A549 (cell line): ENCODE measurements at regions not wholly inside any gene's neighbourhood (a gene's known extent, or its start where the extent isn't known, plus 50 kb on each side); places are given as distances from the start of the nearest gene placed in this dataset.

ENCODE experiments used
- CHD2 ChIP-seq: fragments of 150-350 bp; IDR thresholded peaks from 2 replicates; pipeline ENCODE4 v1.6.1; 2014; ENCODE audit warnings: low read length; ENCODE audit not compliant: partially characterized antibody
- FOSL2 ChIP-seq, 2 experiments: fragments of 450-650 bp in 1 of 2; fragments of >200 bp in 1 of 2; sonication (Bioruptor Twin) in 1 of 2; formaldehyde crosslinking; IDR thresholded peaks; 2 replicates each; pipeline versions ENCODE4 v1.5.0 to v1.6.1; 2016 to 2020; ENCODE audit warnings: mild to moderate bottlenecking in 1 of 2, moderate library complexity in 1 of 2
- MAFK ChIP-seq: fragments of 450-650 bp; IDR thresholded peaks from 2 replicates; pipeline ENCODE4 v1.6.1; 2014; ENCODE audit not compliant: partially characterized antibody
- TF ChIP-seq, protein P1 (sequence below): fragments of >200 bp; sonication (Bioruptor Twin); formaldehyde crosslinking; IDR thresholded peaks from 3 replicates; pipeline ENCODE4 v1.5.1; 2016
- TF ChIP-seq, protein P2 (sequence below): fragments of >200 bp; sonication (Bioruptor Twin); formaldehyde crosslinking; IDR thresholded peaks from 3 replicates; pipeline ENCODE4 v1.6.1; 2016
- TF ChIP-seq, protein P3 (sequence below): IDR thresholded peaks from 2 replicates; pipeline ENCODE4 v1.6.1; 2012

DNA sequence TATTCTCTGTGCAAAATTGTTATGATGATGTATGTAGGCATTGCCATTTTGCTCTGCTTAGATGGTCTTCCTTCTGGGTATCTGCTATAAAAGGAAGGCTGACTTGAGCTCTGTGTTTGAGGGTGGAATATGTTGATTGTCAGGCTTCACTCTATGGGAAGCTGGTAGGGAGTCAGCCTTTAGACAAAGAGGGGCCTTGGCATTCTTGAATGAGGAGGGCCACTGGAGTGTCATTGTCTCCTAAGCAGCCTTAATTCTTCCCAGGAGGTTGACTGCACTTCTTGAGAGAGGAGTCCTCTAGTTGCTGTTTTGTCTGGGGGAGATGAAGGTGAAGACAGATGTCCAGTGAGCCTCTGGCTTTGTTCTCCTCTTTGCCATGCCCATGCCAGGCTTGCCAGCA lies 266.8 kb downstream of the KCNRG start:
- TF ChIP-seq, protein P1, sequence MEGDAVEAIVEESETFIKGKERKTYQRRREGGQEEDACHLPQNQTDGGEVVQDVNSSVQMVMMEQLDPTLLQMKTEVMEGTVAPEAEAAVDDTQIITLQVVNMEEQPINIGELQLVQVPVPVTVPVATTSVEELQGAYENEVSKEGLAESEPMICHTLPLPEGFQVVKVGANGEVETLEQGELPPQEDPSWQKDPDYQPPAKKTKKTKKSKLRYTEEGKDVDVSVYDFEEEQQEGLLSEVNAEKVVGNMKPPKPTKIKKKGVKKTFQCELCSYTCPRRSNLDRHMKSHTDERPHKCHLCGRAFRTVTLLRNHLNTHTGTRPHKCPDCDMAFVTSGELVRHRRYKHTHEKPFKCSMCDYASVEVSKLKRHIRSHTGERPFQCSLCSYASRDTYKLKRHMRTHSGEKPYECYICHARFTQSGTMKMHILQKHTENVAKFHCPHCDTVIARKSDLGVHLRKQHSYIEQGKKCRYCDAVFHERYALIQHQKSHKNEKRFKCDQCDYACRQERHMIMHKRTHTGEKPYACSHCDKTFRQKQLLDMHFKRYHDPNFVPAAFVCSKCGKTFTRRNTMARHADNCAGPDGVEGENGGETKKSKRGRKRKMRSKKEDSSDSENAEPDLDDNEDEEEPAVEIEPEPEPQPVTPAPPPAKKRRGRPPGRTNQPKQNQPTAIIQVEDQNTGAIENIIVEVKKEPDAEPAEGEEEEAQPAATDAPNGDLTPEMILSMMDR, result no peak
- TF ChIP-seq, protein P2, sequence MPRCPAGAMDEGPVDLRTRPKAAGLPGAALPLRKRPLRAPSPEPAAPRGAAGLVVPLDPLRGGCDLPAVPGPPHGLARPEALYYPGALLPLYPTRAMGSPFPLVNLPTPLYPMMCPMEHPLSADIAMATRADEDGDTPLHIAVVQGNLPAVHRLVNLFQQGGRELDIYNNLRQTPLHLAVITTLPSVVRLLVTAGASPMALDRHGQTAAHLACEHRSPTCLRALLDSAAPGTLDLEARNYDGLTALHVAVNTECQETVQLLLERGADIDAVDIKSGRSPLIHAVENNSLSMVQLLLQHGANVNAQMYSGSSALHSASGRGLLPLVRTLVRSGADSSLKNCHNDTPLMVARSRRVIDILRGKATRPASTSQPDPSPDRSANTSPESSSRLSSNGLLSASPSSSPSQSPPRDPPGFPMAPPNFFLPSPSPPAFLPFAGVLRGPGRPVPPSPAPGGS, result no peak
- no peak for TF ChIP-seq FOSL2 (IDR thresholded peaks at IDR 0.05)
- no peak for TF ChIP-seq FOSL2 (CRISPR knock-in tag; IDR thresholded peaks at IDR 0.05)
- TF ChIP-seq MAFK, result no peak
- TF ChIP-seq, protein P3, sequence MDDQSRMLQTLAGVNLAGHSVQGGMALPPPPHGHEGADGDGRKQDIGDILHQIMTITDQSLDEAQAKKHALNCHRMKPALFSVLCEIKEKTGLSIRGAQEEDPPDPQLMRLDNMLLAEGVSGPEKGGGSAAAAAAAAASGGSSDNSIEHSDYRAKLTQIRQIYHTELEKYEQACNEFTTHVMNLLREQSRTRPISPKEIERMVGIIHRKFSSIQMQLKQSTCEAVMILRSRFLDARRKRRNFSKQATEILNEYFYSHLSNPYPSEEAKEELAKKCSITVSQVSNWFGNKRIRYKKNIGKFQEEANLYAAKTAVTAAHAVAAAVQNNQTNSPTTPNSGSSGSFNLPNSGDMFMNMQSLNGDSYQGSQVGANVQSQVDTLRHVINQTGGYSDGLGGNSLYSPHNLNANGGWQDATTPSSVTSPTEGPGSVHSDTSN, result no peak
- TF ChIP-seq CHD2, result no peak
